Type B pancreatic cell (in vitro differentiated cells): ENCODE measurements at regions not wholly inside any gene's neighbourhood (a gene's known extent, or its start where the extent isn't known, plus 50 kb on each side); places are given as distances from the start of the nearest gene placed in this dataset.
"Not testable (repeated sequence)": the region's sequence is repeated elsewhere in the genome, so short reads cannot be mapped to it uniquely, and the experiment has no call there.

ENCODE experiments used
- DNase-seq: peaks from one replicate; pipeline ENCODE4 v3.0.0; 2021; ENCODE audit warnings: mixed read lengths; ENCODE audit not compliant: unreplicated experiment; ENCODE audit errors: extremely low spot score
- H3K27ac Mint-ChIP-seq: 2 replicates; pipeline ENCODE4 v1.8.0; 2021; ENCODE audit warnings: mild to moderate bottlenecking, mixed read lengths
- H3K27me3 Mint-ChIP-seq: 2 replicates; pipeline ENCODE4 v1.8.0; 2021; ENCODE audit warnings: mixed read lengths
- H3K36me3 Mint-ChIP-seq: 2 replicates; pipeline ENCODE4 v1.8.0; 2021; ENCODE audit warnings: mixed read lengths
- H3K4me1 Mint-ChIP-seq: one replicate; pipeline ENCODE4 v1.8.0; 2021; ENCODE audit warnings: mixed read lengths; ENCODE audit not compliant: unreplicated experiment
- H3K4me3 Mint-ChIP-seq: 2 replicates; pipeline ENCODE4 v1.8.0; 2021; ENCODE audit warnings: mild to moderate bottlenecking, mixed read lengths
- H3K9me3 Mint-ChIP-seq: 2 replicates; pipeline ENCODE4 v1.8.0; 2021; ENCODE audit warnings: mixed read lengths
- CTCF ChIP-seq: fragments of 200-600 bp; sonication (generic); conservative IDR thresholded peaks from 2 replicates; pipeline ENCODE4 v1.5.0; 2021; ENCODE audit warnings: antibody characterized with exemption, mild to moderate bottlenecking

GRCh38 chr17:52597452-52598215 is 439.1 kb upstream of the CA10 start:
- H3K9me3 Mint-ChIP-seq, H3K36me3 Mint-ChIP-seq, H3K4me1 Mint-ChIP-seq, DNase-seq, H3K27me3 Mint-ChIP-seq, H3K4me3 Mint-ChIP-seq: not testable (repeated sequence)
- peak overlapping the region; percentile 41 for H3K27ac Mint-ChIP-seq
- peak; percentile 38 for TF ChIP-seq CTCF

DNA sequence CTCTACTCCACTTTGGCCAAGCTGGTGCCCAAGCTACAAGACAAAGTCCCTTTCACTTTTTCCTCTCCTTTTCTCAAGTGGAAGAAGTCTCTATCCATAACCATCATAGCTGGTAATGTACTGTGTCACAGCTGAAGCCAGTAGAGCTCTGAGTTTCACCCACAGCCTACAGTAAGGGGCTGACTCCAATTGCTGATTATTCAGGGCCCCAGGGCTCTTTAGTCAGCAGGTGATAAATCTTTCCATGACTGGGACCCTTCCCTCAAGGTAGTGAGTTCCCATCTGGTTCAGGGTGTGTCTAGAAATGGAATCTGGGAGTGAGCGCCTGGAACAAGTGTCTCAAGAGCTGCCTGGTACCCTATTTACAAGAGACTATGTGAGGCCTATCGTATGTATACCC is 436.0 kb upstream of the CA10 start:
- Mint-ChIP-seq H3K36me3 (no peaks in the 10 kb centered on the region), H3K27me3 (no peaks in the 10 kb centered on the region), H3K4me1 (no peaks in the 10 kb centered on the region), H3K4me3 (no peak overlapping the region), H3K27ac (no peak overlapping the region), H3K9me3 (no peaks in the 10 kb centered on the region)
- no peak for DNase-seq
- no peak for TF ChIP-seq CTCF

DNA sequence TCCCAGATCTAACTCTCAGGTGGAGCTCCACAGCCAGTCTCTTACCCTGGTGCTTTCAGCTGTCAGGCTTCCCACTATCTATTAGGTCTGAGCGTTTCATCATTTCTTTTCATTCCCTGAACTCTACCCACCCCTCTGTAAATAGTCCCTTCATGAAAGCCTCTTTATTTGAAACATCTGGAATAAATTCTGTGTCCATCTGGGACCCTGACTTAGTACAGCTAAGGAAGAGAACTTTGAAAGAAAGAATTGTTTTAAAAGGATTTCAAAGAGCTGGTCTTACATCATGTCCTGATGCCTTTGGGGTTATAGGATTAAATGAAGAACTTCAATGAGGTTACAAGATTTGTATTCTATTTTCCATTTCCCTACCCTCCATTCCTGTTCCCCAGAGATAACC is 388.5 kb upstream of the CA10 start:
- no peak for TF ChIP-seq CTCF
- Mint-ChIP-seq H3K27me3 (peaks cover 12% of the 10 kb centered on the region), H3K36me3 (no peaks in the 10 kb centered on the region), H3K4me1 (peaks cover 11% of the 10 kb centered on the region), H3K4me3 (no peak overlapping the region), H3K27ac (no peak overlapping the region), H3K9me3 (no peaks in the 10 kb centered on the region)
- no peak for DNase-seq

DNA sequence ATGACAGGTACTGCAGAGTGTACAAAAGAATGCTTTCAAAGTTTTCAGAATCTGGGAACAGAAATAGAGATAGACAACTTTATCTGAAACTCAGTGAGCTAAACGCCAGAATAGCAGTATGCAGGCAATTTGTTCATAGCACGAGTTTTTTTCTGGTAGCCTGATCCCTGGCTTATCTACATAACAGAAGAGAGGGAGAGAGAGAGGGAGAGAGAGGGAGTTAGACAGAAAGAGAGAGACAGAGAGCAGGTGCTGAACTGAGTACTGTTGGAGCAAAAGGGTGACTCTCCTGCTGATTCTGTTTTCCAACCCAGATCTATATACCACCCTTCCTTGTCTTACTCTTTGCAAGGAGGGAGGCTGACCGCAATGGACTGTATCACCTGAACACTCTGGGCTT is 388.0 kb upstream of the CA10 start:
- Mint-ChIP-seq H3K4me1 (peaks cover 11% of the 10 kb centered on the region), H3K27me3 (peaks cover 14% of the 10 kb centered on the region), H3K9me3 (no peaks in the 10 kb centered on the region), H3K36me3 (no peaks in the 10 kb centered on the region), H3K27ac (no peak overlapping the region), H3K4me3 (no peak overlapping the region)
- no peak for DNase-seq
- no peak for TF ChIP-seq CTCF

GRCh38 chr17:52537421-52537820 is 378.9 kb upstream of the CA10 start:
- Mint-ChIP-seq H3K4me1 (peaks cover 4% of the 10 kb centered on the region), H3K27me3 (peaks cover 3% of the 10 kb centered on the region), H3K9me3 (no peaks in the 10 kb centered on the region), H3K36me3 (no peaks in the 10 kb centered on the region), H3K27ac (no peak overlapping the region), H3K4me3 (no peak overlapping the region)
- DNase-seq = no peak
- no peak for TF ChIP-seq CTCF

DNA sequence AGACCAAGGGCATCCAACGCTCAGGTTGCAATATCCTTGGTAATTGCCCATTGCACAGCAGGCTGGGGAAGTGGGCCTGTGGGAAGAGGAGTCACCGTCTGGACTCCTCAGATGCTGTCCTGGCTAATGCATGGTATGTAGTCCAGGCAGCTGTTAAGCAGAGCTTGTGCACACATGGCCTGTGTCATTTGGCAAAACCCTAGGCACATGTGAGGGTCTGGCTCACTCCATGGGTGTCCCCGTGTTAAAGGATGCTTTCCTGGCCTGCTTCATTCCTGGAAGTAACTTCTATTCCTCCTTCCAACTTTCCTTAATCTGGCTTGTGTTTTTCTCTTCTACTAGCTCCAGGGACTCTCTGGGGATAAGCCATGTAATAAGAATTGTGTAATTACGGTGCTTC is 378.0 kb upstream of the CA10 start:
- Mint-ChIP-seq H3K27me3 (peaks cover under 1% of the 10 kb centered on the region), H3K36me3 (no peaks in the 10 kb centered on the region), H3K4me3 (no peak overlapping the region), H3K27ac (no peak overlapping the region), H3K9me3 (no peaks in the 10 kb centered on the region), H3K4me1 (peaks cover 4% of the 10 kb centered on the region)
- no peak for TF ChIP-seq CTCF
- DNase-seq = no peak
